ENCODE measurements at regions not wholly inside any gene's neighbourhood (a gene's known extent, or its start where the extent isn't known, plus 50 kb on each side); places are given as distances from the start of the nearest gene placed in this dataset.

DNA sequence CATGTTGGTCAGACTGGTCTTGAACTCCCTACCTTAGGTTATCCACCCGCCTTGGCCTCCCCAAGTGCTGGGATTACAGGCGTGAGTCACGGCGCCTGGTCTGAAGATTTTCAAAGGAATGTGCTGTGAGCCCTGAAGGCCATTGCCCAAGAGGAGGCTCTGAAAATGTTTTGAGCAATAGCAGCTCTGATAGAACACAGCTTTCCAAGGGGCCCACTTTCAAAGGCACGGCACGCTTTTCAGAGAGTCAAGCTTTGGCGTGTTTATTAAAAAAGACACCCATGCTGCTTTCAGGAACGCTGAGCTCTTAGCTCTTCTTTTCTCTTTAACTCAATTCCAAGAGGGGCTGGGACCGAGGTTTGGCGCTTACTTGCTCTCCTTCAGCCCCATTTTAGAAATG, 73.8 kb upstream of the CDON start:
- H3K4me1 ChIP-seq (ENCODE audit: control insufficient read depth, insufficient read depth, low read length) = peaks cover 18% of the 10 kb centered on the region; the same call in 1 of the 2 replicates
- no peak overlapping the region for H4K91ac ChIP-seq (ENCODE audit: insufficient read depth, low read depth, low read length)
- no peak overlapping the region for H3K9ac ChIP-seq (ENCODE audit: low read depth, low read length)
- intact Hi-C loops (cut with micrococcal nuclease) = no loop called here
- no peaks in the 10 kb centered on the region for H3K36me3 ChIP-seq (ENCODE audit: control insufficient read depth, insufficient read depth, low read length)
- no peak overlapping the region for H4K8ac ChIP-seq (ENCODE audit: low read depth in 2 of 2, low read length in 2 of 2)
- ChIA-PET POLR2A (ENCODE audit: unreplicated experiment) (no interaction called here), CTCF (no interaction called here)
- DNase-seq (peak; percentile 75), ATAC-seq (ENCODE audit: low read depth) (peak; percentile 25)
- 0 out of 2 replicates have a peak, but pooled peaks cover under 1% of the 10 kb centered on the region for H3K9me1 ChIP-seq (ENCODE audit: insufficient read depth, low read length)
- dilution Hi-C loops (cut with HindIII; ENCODE audit: low sequenced_read_pairs, unreplicated experiment) = no loop called here
- H4K20me1 ChIP-seq (ENCODE audit: insufficient read depth, low read length) = 0 out of 2 replicates have a peak, but pooled peaks cover 2% of the 10 kb centered on the region
- TF ChIP-seq FOS (IDR thresholded peaks at IDR 0.05; ENCODE audit: low read depth, low read length) = peak; percentile 11; the same call in 1 of the 2 replicates
- TF ChIP-seq POLR2A (IDR thresholded peaks at IDR 0.05; ENCODE audit: low read depth, low read length) = no peak
- TF ChIP-seq CEBPB (IDR thresholded peaks at IDR 0.05; ENCODE audit: low read depth, low read length) = peak; percentile 76
- 51% methylated on average over 8 of the region's 10 CpGs; no CpG with 5 or more reads in 1 of the 2 experiments for WGBS, 2 experiments (ENCODE audit: extremely low coverage in 2 of 2, insufficient read length in 1 of 2)
- no peak overlapping the region for H3K27ac ChIP-seq (ENCODE audit: insufficient read depth, low read length)
- no peak overlapping the region; the same call in 1 of the 2 replicates for H3K4me2 ChIP-seq (ENCODE audit: low read depth, low read length)
- H2BK120ac ChIP-seq (ENCODE audit: low read depth, low read length) = no peak overlapping the region
- no peak overlapping the region for H3K56ac ChIP-seq (ENCODE audit: extremely low read depth, insufficient read depth, low read length)
- H3K4ac ChIP-seq (ENCODE audit: low read depth, low read length) = no peak overlapping the region
- no peak overlapping the region for H3K18ac ChIP-seq (ENCODE audit: low read depth, low read length)
- H3K23ac ChIP-seq (ENCODE audit: low read depth, low read length) = no peak overlapping the region
- no peak overlapping the region for H2BK20ac ChIP-seq (ENCODE audit: low read depth, low read length)
- H3K4me3 ChIP-seq (ENCODE audit: insufficient read depth, low read depth, low read length) = no peak overlapping the region
- H2AK5ac ChIP-seq (ENCODE audit: low read depth, low read length) = no peak overlapping the region
- H3K14ac ChIP-seq (replicated peaks; ENCODE audit: low read depth, low read length) = no peak overlapping the region
- H2AK9ac ChIP-seq (replicated peaks; ENCODE audit: low read depth, low read length, poor library complexity) = no peak overlapping the region
- BruUV-seq (replicated peaks) = no TSS peak
- in situ Hi-C loops (cut with MboI; ENCODE audit: low sequenced_read_pairs) = no loop called here
- no peak overlapping the region for H2AFZ ChIP-seq (replicated peaks; ENCODE audit: low read length, poor library complexity)
- no peak overlapping the region for H2BK5ac ChIP-seq (ENCODE audit: low read depth, low read length, poor library complexity, severe bottlenecking)
- no peak overlapping the region for H2BK15ac ChIP-seq (ENCODE audit: low read depth, low read length)
- H3K79me1 ChIP-seq (ENCODE audit: low read depth in 1 of 2, low read length in 2 of 2) = no peaks in the 10 kb centered on the region
- H3K27me3 ChIP-seq (ENCODE audit: control insufficient read depth, insufficient read depth, low read length) = peaks cover 79% of the 10 kb centered on the region
- H3K9me3 ChIP-seq (ENCODE audit: control insufficient read depth, insufficient read depth, low read length) = no peaks in the 10 kb centered on the region
- H4K5ac ChIP-seq (ENCODE audit: low read depth, low read length) = no peak overlapping the region
